Urinary bladder (tissue), 3 donors: ENCODE measurements at regions not wholly inside any gene's neighbourhood (a gene's known extent, or its start where the extent isn't known, plus 50 kb on each side); places are given as distances from the start of the nearest gene placed in this dataset.

Experiments
- DNase-seq: peaks from one replicate; pipeline ENCODE4 v3.0.0-alpha.2; 2015; ENCODE audit errors: extremely low spot score
- H3K27ac ChIP-seq: one replicate; pipeline ENCODE4 v1.5.1; 2013; ENCODE audit warnings: low read depth, mild to moderate bottlenecking, moderate library complexity
- H3K36me3 ChIP-seq: one replicate; pipeline ENCODE4 v1.6.1; 2013; ENCODE audit warnings: mild to moderate bottlenecking, moderate library complexity; ENCODE audit not compliant: insufficient read depth
- H3K4me1 ChIP-seq: one replicate; pipeline ENCODE4 v1.6.1; 2013; ENCODE audit warnings: mild to moderate bottlenecking, moderate library complexity; ENCODE audit not compliant: insufficient read depth
- H3K4me3 ChIP-seq: one replicate; pipeline ENCODE4 v1.5.1; 2013; ENCODE audit warnings: low read depth, low read length
- WGBS: extraction: QIAGEN DNeasy Blood & Tissue Kit; methylation state at CpG from one replicate; pipeline ENCODE4 v1.1.7; 2013; 5-methylcytosine and 5-hydroxymethylcytosine counted together
- donor health status: healthy with polysubstance abuse.
- donor health status: healthy.

- no peaks in the 10 kb centered on the region for H3K4me1 ChIP-seq
- no peak for DNase-seq
- H3K4me3 ChIP-seq = no peak overlapping the region
- H3K27ac ChIP-seq = no peak overlapping the region
- no peaks in the 10 kb centered on the region for H3K36me3 ChIP-seq
Observed at GRCh38 chr2:180356676-180357075, 349.6 kb upstream of the CWC22 start.

GRCh38 chr2:180352620-180353019 is 345.5 kb upstream of the CWC22 start:
- 57% methylated on average over 1 of the region's 1 CpG for WGBS
- H3K27ac ChIP-seq = no peak overlapping the region
- H3K4me1 ChIP-seq = no peaks in the 10 kb centered on the region
- DNase-seq = no peak
- no peak overlapping the region for H3K4me3 ChIP-seq
- H3K36me3 ChIP-seq = no peaks in the 10 kb centered on the region

GRCh38 chr2:180349809-180350208 is 342.7 kb upstream of the CWC22 start:
- no peak for DNase-seq
- no peak overlapping the region for H3K27ac ChIP-seq
- no peaks in the 10 kb centered on the region for H3K4me1 ChIP-seq
- no peak overlapping the region for H3K4me3 ChIP-seq
- WGBS = 97% methylated on average over 2 of the region's 2 CpGs
- H3K36me3 ChIP-seq = no peaks in the 10 kb centered on the region

GRCh38 chr2:180343528-180344345 is 336.6 kb upstream of the CWC22 start:
- WGBS = 71% methylated on average over 1 of the region's 1 CpG
- no peaks in the 10 kb centered on the region for H3K4me1 ChIP-seq
- H3K4me3 ChIP-seq = no peak overlapping the region
- DNase-seq = no peak
- H3K36me3 ChIP-seq = no peaks in the 10 kb centered on the region
- H3K27ac ChIP-seq = no peak overlapping the region

GRCh38 chr2:180337136-180337535 is 330.0 kb upstream of the CWC22 start:
- Histone ChIP-seq H3K4me3 (no peak overlapping the region), H3K27ac (no peak overlapping the region), H3K36me3 (no peaks in the 10 kb centered on the region), H3K4me1 (no peaks in the 10 kb centered on the region)
- WGBS = 85% methylated on average over 3 of the region's 3 CpGs
- DNase-seq = no peak

GRCh38 chr2:180336550-180336949 is 329.5 kb upstream of the CWC22 start:
- Histone ChIP-seq H3K36me3 (no peaks in the 10 kb centered on the region), H3K4me1 (no peaks in the 10 kb centered on the region), H3K27ac (no peak overlapping the region), H3K4me3 (no peak overlapping the region)
- no peak for DNase-seq
- 88% methylated on average over 2 of the region's 2 CpGs for WGBS

GRCh38 chr2:180334514-180334913 is 327.4 kb upstream of the CWC22 start:
- 92% methylated on average over 3 of the region's 3 CpGs for WGBS
- Histone ChIP-seq H3K4me3 (no peak overlapping the region), H3K27ac (no peak overlapping the region), H3K36me3 (no peaks in the 10 kb centered on the region), H3K4me1 (no peaks in the 10 kb centered on the region)
- no peak for DNase-seq

GRCh38 chr2:180328795-180329422 is 321.8 kb upstream of the CWC22 start:
- Histone ChIP-seq H3K4me3 (no peak overlapping the region), H3K4me1 (no peaks in the 10 kb centered on the region), H3K36me3 (no peaks in the 10 kb centered on the region), H3K27ac (no peak overlapping the region)
- DNase-seq = no peak
- WGBS = 76% methylated on average over 1 of the region's 1 CpG

GRCh38 chr2:180327185-180327584 is 320.1 kb upstream of the CWC22 start:
- H3K27ac ChIP-seq = no peak overlapping the region
- no peak for DNase-seq
- no peak overlapping the region for H3K4me3 ChIP-seq
- no peaks in the 10 kb centered on the region for H3K36me3 ChIP-seq
- H3K4me1 ChIP-seq = no peaks in the 10 kb centered on the region

GRCh38 chr2:180325416-180326120 is 318.5 kb upstream of the CWC22 start:
- H3K36me3 ChIP-seq = no peaks in the 10 kb centered on the region
- DNase-seq = no peak
- no peak overlapping the region for H3K27ac ChIP-seq
- no peak overlapping the region for H3K4me3 ChIP-seq
- H3K4me1 ChIP-seq = no peaks in the 10 kb centered on the region
- 69% methylated on average over 2 of the region's 2 CpGs for WGBS

GRCh38 chr2:180324182-180324581 is 317.1 kb upstream of the CWC22 start:
- no peaks in the 10 kb centered on the region for H3K4me1 ChIP-seq
- DNase-seq = no peak
- no peak overlapping the region for H3K27ac ChIP-seq
- H3K36me3 ChIP-seq = no peaks in the 10 kb centered on the region
- no peak overlapping the region for H3K4me3 ChIP-seq

- Histone ChIP-seq H3K27ac (no peak overlapping the region), H3K4me3 (no peak overlapping the region)
Observed at GRCh38 chr2:180322781-180323180, 315.7 kb upstream of the CWC22 start.

GRCh38 chr2:180319586-180320405 is 312.7 kb upstream of the CWC22 start:
- no peak overlapping the region for H3K4me3 ChIP-seq
- H3K27ac ChIP-seq = no peak overlapping the region
- DNase-seq = no peak
- H3K36me3 ChIP-seq = no peaks in the 10 kb centered on the region
- H3K4me1 ChIP-seq = no peaks in the 10 kb centered on the region

More at GRCh38 chr2:180322781-180323180, 315.7 kb upstream of the CWC22 start:
- Histone ChIP-seq H3K36me3 (no peaks in the 10 kb centered on the region), H3K4me1 (no peaks in the 10 kb centered on the region)
- DNase-seq = no peak
